Neural progenitor cell (in vitro differentiated cells): ENCODE measurements at regions not wholly inside any gene's neighbourhood (a gene's known extent, or its start where the extent isn't known, plus 50 kb on each side); places are given as distances from the start of the nearest gene placed in this dataset.

Experiments
- EZH2phosphoT487 ChIP-seq: fragments of 200-600 bp; sonication (generic); IDR thresholded peaks from 2 replicates; pipeline ENCODE4 v1.6.1; 2017; ENCODE audit warnings: antibody characterized with exemption
- TF ChIP-seq, protein P1 (sequence below): fragments of 200-600 bp; sonication (generic); IDR thresholded peaks from 2 replicates; pipeline ENCODE4 v1.5.1; 2017; ENCODE audit warnings: antibody characterized with exemption, mild to moderate bottlenecking

DNA sequence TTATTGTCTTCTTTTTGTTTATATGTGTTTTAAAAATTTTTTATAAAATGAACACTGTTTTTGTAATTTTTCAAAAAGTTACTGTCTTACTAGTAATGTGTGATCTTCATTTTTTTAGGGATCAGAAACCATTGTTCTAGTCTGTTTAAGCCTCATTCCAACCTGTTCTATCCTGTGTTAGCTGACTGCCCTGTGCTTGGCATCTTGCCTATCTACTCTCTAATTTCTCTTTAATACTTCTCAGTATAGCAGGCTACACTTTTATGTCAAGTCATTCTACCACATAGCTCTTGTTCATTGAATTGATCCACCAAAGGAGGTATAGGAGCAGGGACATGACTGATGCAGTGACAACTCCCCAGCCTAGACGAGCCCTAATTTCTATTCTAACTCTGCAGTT lies 70.2 kb upstream of the PLS3 start:
- TF ChIP-seq, protein P1, sequence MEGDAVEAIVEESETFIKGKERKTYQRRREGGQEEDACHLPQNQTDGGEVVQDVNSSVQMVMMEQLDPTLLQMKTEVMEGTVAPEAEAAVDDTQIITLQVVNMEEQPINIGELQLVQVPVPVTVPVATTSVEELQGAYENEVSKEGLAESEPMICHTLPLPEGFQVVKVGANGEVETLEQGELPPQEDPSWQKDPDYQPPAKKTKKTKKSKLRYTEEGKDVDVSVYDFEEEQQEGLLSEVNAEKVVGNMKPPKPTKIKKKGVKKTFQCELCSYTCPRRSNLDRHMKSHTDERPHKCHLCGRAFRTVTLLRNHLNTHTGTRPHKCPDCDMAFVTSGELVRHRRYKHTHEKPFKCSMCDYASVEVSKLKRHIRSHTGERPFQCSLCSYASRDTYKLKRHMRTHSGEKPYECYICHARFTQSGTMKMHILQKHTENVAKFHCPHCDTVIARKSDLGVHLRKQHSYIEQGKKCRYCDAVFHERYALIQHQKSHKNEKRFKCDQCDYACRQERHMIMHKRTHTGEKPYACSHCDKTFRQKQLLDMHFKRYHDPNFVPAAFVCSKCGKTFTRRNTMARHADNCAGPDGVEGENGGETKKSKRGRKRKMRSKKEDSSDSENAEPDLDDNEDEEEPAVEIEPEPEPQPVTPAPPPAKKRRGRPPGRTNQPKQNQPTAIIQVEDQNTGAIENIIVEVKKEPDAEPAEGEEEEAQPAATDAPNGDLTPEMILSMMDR = no peak
- TF ChIP-seq EZH2phosphoT487 = no peak
